ENCODE measurements at regions not wholly inside any gene's neighbourhood (a gene's known extent, or its start where the extent isn't known, plus 50 kb on each side); places are given as distances from the start of the nearest gene placed in this dataset.
A peak's percentile ranks its signal among the peaks of the same experiment; 100 is the strongest.
"Not testable (repeated sequence)": the region's sequence is repeated elsewhere in the genome, so short reads cannot be mapped to it uniquely, and the experiment has no call there.

- no peak for DNase-seq
These were observed 83.5 kb upstream of the CCL21 start for GRCh38 chr9:34793428-34793827.

- DNase-seq, result no peak
These were observed 74.1 kb upstream of the CCL21 start for GRCh38 chr9:34783951-34784487.

GRCh38 chr9:34782372-34782771 lies 72.4 kb upstream of the CCL21 start:
- no peak for DNase-seq

GRCh38 chr9:34777666-34778065 lies 67.7 kb upstream of the CCL21 start:
- no peak for DNase-seq

- no peak for DNase-seq
These were observed 64.0 kb upstream of the CCL21 start for GRCh38 chr9:34773955-34774354.

- no peak for DNase-seq
These were observed 63.5 kb upstream of the CCL21 start for GRCh38 chr9:34773306-34773910.

- no peak for DNase-seq
These were observed 61.1 kb upstream of the CCL21 start for GRCh38 chr9:34771007-34771406.

GRCh38 chr9:34767087-34767486 lies 57.2 kb upstream of the CCL21 start:
- not testable (repeated sequence) for DNase-seq

- peak; percentile 5 for DNase-seq
These were observed 50.5 kb upstream of the CCL21 start for GRCh38 chr9:34760196-34761040.
